ENCODE measurements at regions not wholly inside any gene's neighbourhood (a gene's known extent, or its start where the extent isn't known, plus 50 kb on each side); places are given as distances from the start of the nearest gene placed in this dataset.

DNA sequence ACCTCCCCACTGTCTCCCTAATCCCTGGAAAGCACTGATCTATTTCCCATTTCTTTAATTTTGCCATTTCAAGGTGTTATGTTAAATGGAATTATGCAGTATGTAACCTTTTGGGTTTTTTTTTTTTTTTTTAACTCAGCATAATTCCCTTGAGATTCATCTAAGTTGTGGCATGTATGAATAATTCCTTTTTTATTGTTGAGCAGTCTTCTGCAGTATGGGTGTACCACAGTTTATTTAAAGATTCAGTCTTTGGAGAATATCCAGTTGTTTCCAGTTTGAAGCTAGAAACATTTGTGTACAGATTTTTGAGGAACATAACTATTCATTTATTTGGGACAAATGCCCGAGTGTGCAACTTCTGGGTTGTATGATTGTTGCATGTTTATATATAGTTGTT, 162.2 kb upstream of the FAM78B start:
- TF ChIP-seq POLR2AphosphoS5 (IDR thresholded peaks at IDR 0.05; ENCODE audit: low read depth, low read length) = no peak
- no peak for TF ChIP-seq TAF1 (IDR thresholded peaks at IDR 0.05; ENCODE audit: low read depth, low read length)
- TF ChIP-seq POLR2A (IDR thresholded peaks at IDR 0.05; ENCODE audit: low read depth, low read length) = no peak
- no peak for TF ChIP-seq PAX5 (IDR thresholded peaks at IDR 0.05; ENCODE audit: insufficient read depth, low read length, severe bottlenecking)
- TF ChIP-seq POU2F2 (IDR thresholded peaks at IDR 0.05; ENCODE audit: low read depth, low read length) = no peak
- no peak for TF ChIP-seq SPI1 (IDR thresholded peaks at IDR 0.05; ENCODE audit: low read depth, low read length)
